ENCODE measurements at regions not wholly inside any gene's neighbourhood (a gene's known extent, or its start where the extent isn't known, plus 50 kb on each side); places are given as distances from the start of the nearest gene placed in this dataset.

DNA sequence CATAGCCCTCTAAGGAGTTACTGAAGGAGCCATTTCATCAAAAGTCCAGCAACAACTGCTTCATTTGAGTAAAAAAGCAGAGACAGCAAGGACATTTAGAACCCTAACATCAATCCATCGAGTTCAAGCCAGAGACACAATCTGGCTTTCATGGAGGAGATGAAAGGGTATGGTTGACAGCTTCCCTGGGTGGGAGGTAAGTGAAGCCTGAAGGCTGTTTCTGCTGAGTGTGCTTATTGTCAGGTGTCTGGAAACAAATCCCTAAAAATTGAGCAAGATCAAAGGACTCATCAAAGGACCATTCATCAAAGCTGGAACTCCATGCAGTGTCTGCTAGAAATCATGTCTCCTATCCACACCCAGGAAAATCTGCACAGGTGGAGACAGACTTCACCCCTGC, 104.4 kb upstream of the CCDC196 start:
- H3K36me3 ChIP-seq (ENCODE audit: insufficient read depth): no peaks in the 10 kb centered on the region
- no peaks in the 10 kb centered on the region for H3K79me2 ChIP-seq (ENCODE audit: insufficient read depth, low read depth)
- H3K27me3 ChIP-seq (ENCODE audit: insufficient read depth, low read depth): no peaks in the 10 kb centered on the region
- no peak overlapping the region for H3K4me3 ChIP-seq (IDR thresholded peaks at IDR 0.05; ENCODE audit: insufficient read depth, low read depth, low read length)
- no peaks in the 10 kb centered on the region for H4K20me1 ChIP-seq (ENCODE audit: insufficient read depth)
- TF ChIP-seq, protein P1, sequence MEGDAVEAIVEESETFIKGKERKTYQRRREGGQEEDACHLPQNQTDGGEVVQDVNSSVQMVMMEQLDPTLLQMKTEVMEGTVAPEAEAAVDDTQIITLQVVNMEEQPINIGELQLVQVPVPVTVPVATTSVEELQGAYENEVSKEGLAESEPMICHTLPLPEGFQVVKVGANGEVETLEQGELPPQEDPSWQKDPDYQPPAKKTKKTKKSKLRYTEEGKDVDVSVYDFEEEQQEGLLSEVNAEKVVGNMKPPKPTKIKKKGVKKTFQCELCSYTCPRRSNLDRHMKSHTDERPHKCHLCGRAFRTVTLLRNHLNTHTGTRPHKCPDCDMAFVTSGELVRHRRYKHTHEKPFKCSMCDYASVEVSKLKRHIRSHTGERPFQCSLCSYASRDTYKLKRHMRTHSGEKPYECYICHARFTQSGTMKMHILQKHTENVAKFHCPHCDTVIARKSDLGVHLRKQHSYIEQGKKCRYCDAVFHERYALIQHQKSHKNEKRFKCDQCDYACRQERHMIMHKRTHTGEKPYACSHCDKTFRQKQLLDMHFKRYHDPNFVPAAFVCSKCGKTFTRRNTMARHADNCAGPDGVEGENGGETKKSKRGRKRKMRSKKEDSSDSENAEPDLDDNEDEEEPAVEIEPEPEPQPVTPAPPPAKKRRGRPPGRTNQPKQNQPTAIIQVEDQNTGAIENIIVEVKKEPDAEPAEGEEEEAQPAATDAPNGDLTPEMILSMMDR (conservative IDR thresholded peaks at IDR 0.05; ENCODE audit: low read depth, low read length): no peak
- no peak overlapping the region for H3K27ac ChIP-seq
- H3K4me2 ChIP-seq: no peak overlapping the region
- H3K4me1 ChIP-seq (ENCODE audit: low read depth, poor library complexity, severe bottlenecking): no peaks in the 10 kb centered on the region
- H2AFZ ChIP-seq (ENCODE audit: low read depth): no peak overlapping the region
- H3K9ac ChIP-seq: no peak overlapping the region

DNA sequence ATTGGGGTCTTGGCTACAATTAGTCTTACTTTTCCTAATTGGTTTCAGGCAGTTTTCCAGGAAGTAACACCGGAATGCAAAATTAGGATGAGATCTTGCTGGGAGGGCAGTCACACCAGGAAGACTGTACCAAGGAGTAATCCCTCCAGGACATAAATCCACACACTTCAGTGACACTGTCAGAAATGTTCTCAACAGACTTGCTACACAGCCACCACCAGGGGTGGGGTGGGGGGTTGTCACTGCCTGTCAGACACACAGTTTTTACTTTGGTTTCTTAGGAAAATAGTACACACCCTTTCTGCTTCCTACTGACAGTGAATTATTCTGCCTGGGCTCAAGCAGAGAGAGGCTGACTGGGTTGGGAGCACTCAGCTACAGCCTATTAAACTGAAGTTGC, 102.9 kb upstream of the CCDC196 start:
- H3K4me1 ChIP-seq (ENCODE audit: low read depth, poor library complexity, severe bottlenecking): no peaks in the 10 kb centered on the region
- no peaks in the 10 kb centered on the region for H3K36me3 ChIP-seq (ENCODE audit: insufficient read depth)
- H3K27ac ChIP-seq: no peak overlapping the region
- H3K9ac ChIP-seq: no peak overlapping the region
- no peak overlapping the region for H2AFZ ChIP-seq (ENCODE audit: low read depth)
- H3K27me3 ChIP-seq (ENCODE audit: insufficient read depth, low read depth): no peaks in the 10 kb centered on the region
- H3K79me2 ChIP-seq (ENCODE audit: insufficient read depth, low read depth): no peaks in the 10 kb centered on the region
- no peak overlapping the region for H3K4me2 ChIP-seq
- H4K20me1 ChIP-seq (ENCODE audit: insufficient read depth): no peaks in the 10 kb centered on the region
- no peak overlapping the region for H3K4me3 ChIP-seq (IDR thresholded peaks at IDR 0.05; ENCODE audit: insufficient read depth, low read depth, low read length)
- TF ChIP-seq, protein P1 (conservative IDR thresholded peaks at IDR 0.05; ENCODE audit: low read depth, low read length): no peak

GRCh38 chr14:66383771-66384170, 102.4 kb upstream of the CCDC196 start:
- no peak overlapping the region for H3K27ac ChIP-seq
- H3K79me2 ChIP-seq (ENCODE audit: insufficient read depth, low read depth): no peaks in the 10 kb centered on the region
- H3K4me2 ChIP-seq: no peak overlapping the region
- H2AFZ ChIP-seq (ENCODE audit: low read depth): no peak overlapping the region
- H3K9ac ChIP-seq: no peak overlapping the region
- no peak overlapping the region for H3K4me3 ChIP-seq (IDR thresholded peaks at IDR 0.05; ENCODE audit: insufficient read depth, low read depth, low read length)
- TF ChIP-seq, protein P1 (conservative IDR thresholded peaks at IDR 0.05; ENCODE audit: low read depth, low read length): no peak
- H3K36me3 ChIP-seq (ENCODE audit: insufficient read depth): no peaks in the 10 kb centered on the region
- H4K20me1 ChIP-seq (ENCODE audit: insufficient read depth): no peaks in the 10 kb centered on the region
- H3K4me1 ChIP-seq (ENCODE audit: low read depth, poor library complexity, severe bottlenecking): no peaks in the 10 kb centered on the region
- H3K27me3 ChIP-seq (ENCODE audit: insufficient read depth, low read depth): no peaks in the 10 kb centered on the region

GRCh38 chr14:66388516-66388915, 97.7 kb upstream of the CCDC196 start:
- Histone ChIP-seq H3K79me2 (ENCODE audit: insufficient read depth, low read depth) (no peaks in the 10 kb centered on the region), H3K27me3 (ENCODE audit: insufficient read depth, low read depth) (no peaks in the 10 kb centered on the region), H4K20me1 (ENCODE audit: insufficient read depth) (no peaks in the 10 kb centered on the region), H2AFZ (ENCODE audit: low read depth) (no peak overlapping the region), H3K9ac (no peak overlapping the region), H3K4me3 (IDR thresholded peaks at IDR 0.05; ENCODE audit: insufficient read depth, low read depth, low read length) (no peak overlapping the region), H3K27ac (no peak overlapping the region), H3K4me1 (ENCODE audit: low read depth, poor library complexity, severe bottlenecking) (no peaks in the 10 kb centered on the region), H3K36me3 (ENCODE audit: insufficient read depth) (no peaks in the 10 kb centered on the region), H3K4me2 (no peak overlapping the region)
- TF ChIP-seq, protein P1 (conservative IDR thresholded peaks at IDR 0.05; ENCODE audit: low read depth, low read length): no peak

Data from KMS-11 (cell line).